Esophagus muscularis mucosa (tissue), 4 donors: ENCODE measurements at regions not wholly inside any gene's neighbourhood (a gene's known extent, or its start where the extent isn't known, plus 50 kb on each side); places are given as distances from the start of the nearest gene placed in this dataset.

Experiments
- DNase-seq: peaks from one replicate; pipeline ENCODE4 v3.0.0-alpha.2; 2017; ENCODE audit errors: extremely low spot score
- H3K27ac ChIP-seq, 4 donors: fragments of 200-600 bp; sonication (generic); replicated peaks in 1 of 4; 1 replicate in 3 of 4; 2 replicates in 1 of 4; pipeline ENCODE4 v1.5.1; 2016 to 2019; ENCODE audit warnings: mild to moderate bottlenecking in 1 of 4
- H3K27me3 ChIP-seq, 4 donors: fragments of 200-600 bp; sonication (generic); one replicate each; pipeline versions ENCODE4 v1.5.1 to v1.6.0; 2016 to 2019
- H3K36me3 ChIP-seq, 4 donors: fragments of 200-600 bp; sonication (generic); one replicate each; pipeline ENCODE4 v1.5.1; 2016 to 2019
- H3K4me1 ChIP-seq, 4 donors: fragments of 200-600 bp; sonication (generic); one replicate each; pipeline ENCODE4 v1.5.1; 2016 to 2019
- H3K4me3 ChIP-seq, 4 donors: fragments of 200-600 bp; sonication (generic); 1 replicate in 2 of 4; 2 replicates in 2 of 4; pipeline ENCODE4 v1.5.1; 2016 to 2019; ENCODE audit warnings: mild to moderate bottlenecking in 4 of 4, moderate library complexity in 1 of 4
- H3K9me3 ChIP-seq, 4 donors: fragments of 200-600 bp; sonication (generic); 1 replicate in 3 of 4; 2 replicates in 1 of 4; pipeline ENCODE4 v1.5.1; 2016 to 2019
- EP300 ChIP-seq: sonication (generic); formaldehyde crosslinking; IDR thresholded peaks from one replicate; pipeline ENCODE4 v1.6.1; 2017; ENCODE audit warnings: antibody characterized with exemption
- POLR2A ChIP-seq: fragments of 450-650 bp; IDR thresholded peaks from one replicate; pipeline ENCODE4 v1.6.1; 2017; ENCODE audit warnings: antibody characterized with exemption, moderate library complexity, mild to moderate bottlenecking, low read depth
- POLR2AphosphoS5 ChIP-seq, 2 donors: sonication (generic); formaldehyde crosslinking; IDR thresholded peaks; one replicate each; pipeline ENCODE4 v1.6.1; 2017; ENCODE audit warnings: antibody characterized with exemption in 2 of 2
- WGBS: methylation state at CpG from one replicate; pipeline ENCODE4 v1.1.5; 2018; 5-methylcytosine and 5-hydroxymethylcytosine counted together
- intact Hi-C: fragments of 100-400 bp; cut with DNase I; formaldehyde crosslinking; loops from one replicate; pipeline ENCODE4 v1.15.1; 2023
- TF ChIP-seq, protein P1 (sequence below), 3 experiments: fragments of 200-600 bp in 2 of 3; fragments of 450-650 bp in 1 of 3; sonication (generic) in 2 of 3; IDR thresholded peaks; one replicate each; pipeline ENCODE4 v1.5.1; 2017 to 2019; ENCODE audit warnings: antibody characterized with exemption in 3 of 3, mild to moderate bottlenecking in 2 of 3, moderate library complexity in 1 of 3

DNA sequence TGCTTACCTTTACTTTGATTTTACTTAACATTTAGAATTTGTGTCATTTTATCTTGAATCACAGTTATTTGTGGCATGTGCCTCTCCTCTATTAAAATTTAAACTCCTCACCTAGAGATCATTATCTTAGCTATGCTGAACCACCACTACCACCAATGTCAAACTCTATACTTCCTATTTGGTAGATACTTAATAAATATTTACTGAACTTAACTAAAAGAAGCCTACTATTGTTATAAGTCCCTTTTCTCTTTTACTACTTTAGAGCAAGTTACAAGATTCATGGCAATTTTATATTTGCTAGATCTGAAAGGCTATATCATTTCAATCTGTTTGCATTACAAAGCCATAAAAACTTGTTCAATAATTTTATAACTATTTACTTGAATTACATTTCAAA, 273.3 kb upstream of the CCNH start:
- no peak overlapping the region for H3K4me3 ChIP-seq
- H3K27me3 ChIP-seq, result no peaks in the 10 kb centered on the region
- no peaks in the 10 kb centered on the region for H3K36me3 ChIP-seq
- no peaks in the 10 kb centered on the region for H3K4me1 ChIP-seq
- intact Hi-C loops, result no loop called here
- DNase-seq, result no peak
- no peak overlapping the region for H3K27ac ChIP-seq
- no peak for TF ChIP-seq EP300
- TF ChIP-seq, protein P1, sequence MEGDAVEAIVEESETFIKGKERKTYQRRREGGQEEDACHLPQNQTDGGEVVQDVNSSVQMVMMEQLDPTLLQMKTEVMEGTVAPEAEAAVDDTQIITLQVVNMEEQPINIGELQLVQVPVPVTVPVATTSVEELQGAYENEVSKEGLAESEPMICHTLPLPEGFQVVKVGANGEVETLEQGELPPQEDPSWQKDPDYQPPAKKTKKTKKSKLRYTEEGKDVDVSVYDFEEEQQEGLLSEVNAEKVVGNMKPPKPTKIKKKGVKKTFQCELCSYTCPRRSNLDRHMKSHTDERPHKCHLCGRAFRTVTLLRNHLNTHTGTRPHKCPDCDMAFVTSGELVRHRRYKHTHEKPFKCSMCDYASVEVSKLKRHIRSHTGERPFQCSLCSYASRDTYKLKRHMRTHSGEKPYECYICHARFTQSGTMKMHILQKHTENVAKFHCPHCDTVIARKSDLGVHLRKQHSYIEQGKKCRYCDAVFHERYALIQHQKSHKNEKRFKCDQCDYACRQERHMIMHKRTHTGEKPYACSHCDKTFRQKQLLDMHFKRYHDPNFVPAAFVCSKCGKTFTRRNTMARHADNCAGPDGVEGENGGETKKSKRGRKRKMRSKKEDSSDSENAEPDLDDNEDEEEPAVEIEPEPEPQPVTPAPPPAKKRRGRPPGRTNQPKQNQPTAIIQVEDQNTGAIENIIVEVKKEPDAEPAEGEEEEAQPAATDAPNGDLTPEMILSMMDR (IDR thresholded peaks at IDR 0.05), result no peak
- no peak for TF ChIP-seq POLR2AphosphoS5 (IDR thresholded peaks at IDR 0.05)
- no peak for TF ChIP-seq POLR2A
- peaks cover 0 to 19% (median 9%) of the 10 kb centered on the region in 4 donors for H3K9me3 ChIP-seq

- H3K9me3 ChIP-seq, result no peaks in the 10 kb centered on the region
- H3K27ac ChIP-seq, result no peak overlapping the region
- H3K36me3 ChIP-seq, result no peaks in the 10 kb centered on the region
- no peaks in the 10 kb centered on the region for H3K4me1 ChIP-seq
- TF ChIP-seq EP300, result no peak
- TF ChIP-seq, protein P1 (IDR thresholded peaks at IDR 0.05), result no peak
- no peak for TF ChIP-seq POLR2A
- TF ChIP-seq POLR2AphosphoS5 (IDR thresholded peaks at IDR 0.05), result no peak
- no peak overlapping the region for H3K4me3 ChIP-seq
- intact Hi-C loops, result no loop called here
- WGBS, result 79% methylated on average over 2 of the region's 2 CpGs
- DNase-seq, result no peak
- no peaks in the 10 kb centered on the region for H3K27me3 ChIP-seq
Observed at GRCh38 chr5:87674235-87674634, 261.5 kb upstream of the CCNH start.

DNA sequence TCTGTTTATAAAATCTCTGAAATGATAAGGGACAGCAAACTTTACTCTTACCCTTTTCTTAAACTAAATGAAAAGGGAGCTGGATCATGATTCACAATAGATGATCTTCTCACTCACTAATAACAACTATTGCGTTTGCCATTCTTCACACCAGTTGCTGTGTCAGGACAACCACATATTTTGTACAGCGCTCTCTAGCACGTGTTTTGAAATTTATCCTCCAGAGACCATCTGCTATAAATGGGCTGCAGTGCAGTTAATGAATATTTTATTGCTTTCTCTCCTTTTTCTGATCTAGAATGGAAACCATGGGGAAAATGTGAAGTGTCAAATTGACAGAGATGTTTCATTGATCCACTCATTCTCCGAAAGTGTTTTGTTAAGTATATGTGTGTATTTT, 258.4 kb upstream of the CCNH start:
- H3K9me3 ChIP-seq, result no peaks in the 10 kb centered on the region
- WGBS, result 71% methylated on average over 4 of the region's 4 CpGs
- H3K4me1 ChIP-seq, result no peaks in the 10 kb centered on the region
- no peak overlapping the region for H3K27ac ChIP-seq
- intact Hi-C loops, result no loop called here
- H3K4me3 ChIP-seq, result no peak overlapping the region
- TF ChIP-seq EP300 (no peak), POLR2AphosphoS5 (IDR thresholded peaks at IDR 0.05) (no peak), POLR2A (no peak)
- TF ChIP-seq, protein P1 (IDR thresholded peaks at IDR 0.05), result no peak
- no peaks in the 10 kb centered on the region for H3K27me3 ChIP-seq
- DNase-seq, result no peak
- no peaks in the 10 kb centered on the region for H3K36me3 ChIP-seq

- H3K27ac ChIP-seq, result no peak overlapping the region
- no peaks in the 10 kb centered on the region for H3K4me1 ChIP-seq
- no peak for TF ChIP-seq EP300
- no peak for TF ChIP-seq POLR2A
- intact Hi-C loops, result no loop called here
- WGBS, result 72% methylated on average over 1 of the region's 1 CpG
- H3K4me3 ChIP-seq, result no peak overlapping the region
- H3K9me3 ChIP-seq, result no peaks in the 10 kb centered on the region
- DNase-seq, result no peak
- H3K27me3 ChIP-seq, result no peaks in the 10 kb centered on the region
- no peaks in the 10 kb centered on the region for H3K36me3 ChIP-seq
Observed at GRCh38 chr5:87665166-87665565, 252.4 kb upstream of the CCNH start.

DNA sequence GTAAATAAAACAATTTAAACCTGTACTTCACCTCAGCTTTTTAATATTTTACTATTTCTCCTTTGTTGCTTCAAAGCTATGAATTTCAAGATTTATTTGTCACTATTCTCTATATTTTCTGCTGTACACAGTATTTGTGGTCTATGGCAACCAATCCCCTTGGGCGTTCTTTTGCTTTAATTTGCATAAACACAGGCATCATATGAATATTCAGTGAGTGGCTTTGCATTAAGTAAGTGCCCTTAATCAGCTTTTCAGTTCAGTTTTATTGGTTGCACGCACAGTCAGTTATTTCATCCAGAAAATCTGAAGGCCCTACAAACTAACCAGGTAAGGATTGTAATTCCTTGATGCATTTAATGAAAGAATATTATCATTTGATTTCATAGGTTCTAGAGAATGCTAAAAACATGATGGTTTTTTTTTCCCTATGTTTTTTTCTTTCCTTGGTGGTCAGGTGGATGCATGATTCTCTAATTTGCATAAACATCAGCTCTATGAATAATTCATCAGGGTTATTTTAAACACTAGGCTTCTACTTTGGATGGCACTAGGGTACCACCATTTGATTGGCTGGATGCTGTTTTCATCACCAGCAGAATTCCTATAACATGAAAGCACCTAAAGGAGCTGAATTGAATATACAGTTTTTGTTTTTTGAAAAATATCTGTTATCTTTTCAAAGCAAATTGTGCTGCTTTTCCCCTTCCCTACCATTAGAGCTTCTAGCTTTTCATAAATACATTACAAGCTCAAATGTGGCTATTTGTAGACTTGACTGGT, 249.2 kb upstream of the CCNH start:
- TF ChIP-seq POLR2A (no peak), POLR2AphosphoS5 (IDR thresholded peaks at IDR 0.05) (no peak), EP300 (no peak)
- TF ChIP-seq, protein P1 (IDR thresholded peaks at IDR 0.05), result no peak
- no peak overlapping the region for H3K4me3 ChIP-seq
- DNase-seq, result no peak
- intact Hi-C loops, result no loop called here
- no peak overlapping the region for H3K27ac ChIP-seq
- H3K36me3 ChIP-seq, result no peaks in the 10 kb centered on the region
- no peaks in the 10 kb centered on the region for H3K9me3 ChIP-seq
- WGBS, result 89% methylated on average over 2 of the region's 2 CpGs
- H3K27me3 ChIP-seq, result no peaks in the 10 kb centered on the region
- no peaks in the 10 kb centered on the region for H3K4me1 ChIP-seq
